GM23248 (cell line): ENCODE measurements at regions not wholly inside any gene's neighbourhood (a gene's known extent, or its start where the extent isn't known, plus 50 kb on each side); places are given as distances from the start of the nearest gene placed in this dataset.

Experiments used
- DNase-seq: peaks from one replicate; pipeline ENCODE4 v3.0.0-alpha.2; 2015
- H2AFZ ChIP-seq: fragments of 200-600 bp; sonication (generic); 2 replicates; pipeline ENCODE4 v1.6.1; 2016; ENCODE audit warnings: antibody characterized with exemption
- H3F3A ChIP-seq: fragments of 200-600 bp; sonication (generic); 2 replicates; pipeline ENCODE4 v1.6.1; 2016; ENCODE audit warnings: mild to moderate bottlenecking, antibody characterized with exemption, mixed run types; ENCODE audit not compliant: insufficient read depth
- H3K27ac ChIP-seq: fragments of 200-600 bp; sonication (generic); 2 replicates; pipeline ENCODE4 v1.5.1; 2016; ENCODE audit warnings: mild to moderate bottlenecking
- H3K27me3 ChIP-seq: fragments of 200-600 bp; sonication (generic); replicated peaks from 2 replicates; pipeline ENCODE4 v1.6.1; 2016; ENCODE audit warnings: mild to moderate bottlenecking; ENCODE audit not compliant: insufficient read depth
- H3K36me3 ChIP-seq: fragments of 200-600 bp; sonication (generic); 2 replicates; pipeline ENCODE4 v1.6.1; 2016; ENCODE audit warnings: low read depth, mild to moderate bottlenecking
- H3K4me1 ChIP-seq: fragments of 200-600 bp; sonication (generic); 2 replicates; pipeline ENCODE4 v1.6.1; 2016; ENCODE audit warnings: mild to moderate bottlenecking; ENCODE audit not compliant: insufficient read depth
- H3K4me2 ChIP-seq: fragments of 200-600 bp; sonication (generic); one replicate; pipeline ENCODE4 v1.6.1; 2016; ENCODE audit warnings: mild to moderate bottlenecking; ENCODE audit not compliant: unreplicated experiment
- H3K4me3 ChIP-seq: fragments of 200-600 bp; sonication (generic); 2 replicates; pipeline ENCODE4 v1.5.1; 2016; ENCODE audit warnings: mild to moderate bottlenecking
- H3K79me2 ChIP-seq: fragments of 200-600 bp; sonication (generic); 2 replicates; pipeline ENCODE4 v1.6.1; 2016; ENCODE audit warnings: mild to moderate bottlenecking; ENCODE audit not compliant: insufficient read depth
- H3K9ac ChIP-seq: fragments of 200-600 bp; sonication (generic); 2 replicates; pipeline ENCODE4 v1.6.1; 2016; ENCODE audit warnings: mild to moderate bottlenecking
- H3K9me2 ChIP-seq: fragments of 200-600 bp; sonication (generic); 2 replicates; pipeline ENCODE4 v1.6.1; 2016; ENCODE audit warnings: mixed run types, mild to moderate bottlenecking, moderate library complexity; ENCODE audit not compliant: insufficient read depth
- H3K9me3 ChIP-seq: fragments of 200-600 bp; sonication (generic); one replicate; pipeline ENCODE4 v1.6.1; 2017; ENCODE audit warnings: low read depth
- H4K20me1 ChIP-seq: fragments of 200-600 bp; sonication (generic); 2 replicates; pipeline ENCODE4 v1.6.0; 2016; ENCODE audit not compliant: insufficient read depth
- EZH2 ChIP-seq: fragments of 200-600 bp; sonication (generic); IDR thresholded peaks from 2 replicates; pipeline ENCODE4 v1.6.1; 2018; ENCODE audit warnings: antibody characterized with exemption, mild to moderate bottlenecking; ENCODE audit not compliant: insufficient read depth, poor library complexity, severe bottlenecking
- EZH2phosphoT487 ChIP-seq: fragments of 200-600 bp; sonication (generic); IDR thresholded peaks from 2 replicates; pipeline ENCODE4 v1.6.1; 2018; ENCODE audit warnings: antibody characterized with exemption, moderate library complexity, mild to moderate bottlenecking, low read depth; ENCODE audit not compliant: insufficient read depth
- WGBS, 2 experiments: methylation state at CpG; one replicate each; pipeline ENCODE4 v1.1.6; 2015 to 2017; ENCODE audit warnings: low lambda C conversion rate in 2 of 2, low coverage in 1 of 2; ENCODE audit errors: missing lambda C conversion rate in 2 of 2; 5-methylcytosine and 5-hydroxymethylcytosine counted together
- in situ Hi-C: fragments of 300-500 bp; cut with MboI; formaldehyde crosslinking; loops from 2 replicates; pipeline ENCODE4 v1.15.0; 2020

GRCh38 chr16:50485232-50485631, 63.0 kb upstream of the NKD1 start:
- Histone ChIP-seq H3K27ac (no peak overlapping the region), H3K9ac (no peak overlapping the region), H3K4me1 (no peaks in the 10 kb centered on the region), H3K4me3 (no peak overlapping the region), H4K20me1 (no peaks in the 10 kb centered on the region), H3K36me3 (no peaks in the 10 kb centered on the region), H3K79me2 (no peaks in the 10 kb centered on the region), H3K9me3 (no peaks in the 10 kb centered on the region), H3K4me2 (no peak overlapping the region), H2AFZ (no peak overlapping the region), H3K9me2 (no peaks in the 10 kb centered on the region), H3F3A (no peaks in the 10 kb centered on the region), H3K27me3 (no peaks in the 10 kb centered on the region; the same call in 1 of the 2 replicates)
- in situ Hi-C loops: no loop called here
- TF ChIP-seq EZH2: no peak
- no peak for TF ChIP-seq EZH2phosphoT487
- DNase-seq: no peak
- 62 to 81% methylated on average over 2 of the region's 2 CpGs for WGBS, 2 experiments

GRCh38 chr16:50482271-50482670, 65.9 kb upstream of the NKD1 start:
- Histone ChIP-seq H3F3A (no peaks in the 10 kb centered on the region), H4K20me1 (no peaks in the 10 kb centered on the region), H3K79me2 (no peaks in the 10 kb centered on the region), H3K9me2 (no peaks in the 10 kb centered on the region), H3K36me3 (no peaks in the 10 kb centered on the region), H3K4me2 (no peak overlapping the region), H3K27ac (no peak overlapping the region), H2AFZ (no peak overlapping the region), H3K4me3 (no peak overlapping the region), H3K4me1 (no peaks in the 10 kb centered on the region), H3K9me3 (no peaks in the 10 kb centered on the region), H3K9ac (no peak overlapping the region), H3K27me3 (no peaks in the 10 kb centered on the region; the same call in 1 of the 2 replicates)
- in situ Hi-C loops: no loop called here
- no peak for DNase-seq
- TF ChIP-seq EZH2phosphoT487: no peak
- TF ChIP-seq EZH2: no peak
- WGBS, 2 experiments: 42 to 55% methylated on average over 5 of the region's 5 CpGs

- Histone ChIP-seq H3K79me2 (no peaks in the 10 kb centered on the region), H3K27me3 (no peaks in the 10 kb centered on the region; the same call in 1 of the 2 replicates), H3K36me3 (no peaks in the 10 kb centered on the region), H3K9me3 (no peaks in the 10 kb centered on the region), H3K27ac (no peak overlapping the region), H3F3A (no peaks in the 10 kb centered on the region), H2AFZ (no peak overlapping the region), H3K9ac (no peak overlapping the region), H3K4me2 (no peak overlapping the region), H3K9me2 (no peaks in the 10 kb centered on the region), H3K4me3 (no peak overlapping the region), H3K4me1 (no peaks in the 10 kb centered on the region), H4K20me1 (no peaks in the 10 kb centered on the region)
- DNase-seq: no peak
- TF ChIP-seq EZH2phosphoT487: no peak
- TF ChIP-seq EZH2: no peak
- in situ Hi-C loops: no loop called here
- WGBS, 2 experiments: 1 to 3% methylated on average over 3 of the region's 3 CpGs
These were observed 68.0 kb upstream of the NKD1 start for GRCh38 chr16:50480206-50480605.

GRCh38 chr16:50479771-50480170, 68.4 kb upstream of the NKD1 start:
- no peak for TF ChIP-seq EZH2phosphoT487
- TF ChIP-seq EZH2: no peak

GRCh38 chr16:50478773-50479149, 69.4 kb upstream of the NKD1 start:
- Histone ChIP-seq H3K9me2 (no peaks in the 10 kb centered on the region), H3K9me3 (no peaks in the 10 kb centered on the region), H3K4me2 (no peak overlapping the region), H3K36me3 (no peaks in the 10 kb centered on the region), H3K9ac (no peak overlapping the region), H4K20me1 (no peaks in the 10 kb centered on the region), H3K4me3 (no peak overlapping the region), H3K79me2 (no peaks in the 10 kb centered on the region), H3K27ac (no peak overlapping the region), H3F3A (no peaks in the 10 kb centered on the region), H3K4me1 (no peaks in the 10 kb centered on the region), H3K27me3 (no peaks in the 10 kb centered on the region; the same call in 1 of the 2 replicates), H2AFZ (no peak overlapping the region)
- 33 to 39% methylated on average over 8 to 9 of the region's 9 CpGs for WGBS, 2 experiments
- no peak for DNase-seq
- in situ Hi-C loops: no loop called here
- no peak for TF ChIP-seq EZH2
- no peak for TF ChIP-seq EZH2phosphoT487

More at GRCh38 chr16:50479771-50480170, 68.4 kb upstream of the NKD1 start:
- Histone ChIP-seq H3K9me3 (no peaks in the 10 kb centered on the region), H4K20me1 (no peaks in the 10 kb centered on the region), H2AFZ (no peak overlapping the region), H3F3A (no peaks in the 10 kb centered on the region), H3K4me3 (no peak overlapping the region), H3K9ac (no peak overlapping the region), H3K36me3 (no peaks in the 10 kb centered on the region), H3K4me1 (no peaks in the 10 kb centered on the region), H3K27ac (no peak overlapping the region), H3K4me2 (no peak overlapping the region), H3K9me2 (no peaks in the 10 kb centered on the region), H3K27me3 (no peaks in the 10 kb centered on the region; the same call in 1 of the 2 replicates), H3K79me2 (no peaks in the 10 kb centered on the region)
- 44 to 64% methylated on average over 5 of the region's 5 CpGs for WGBS, 2 experiments
- no peak for DNase-seq
- in situ Hi-C loops: no loop called here
